IMR-90 (cell line): ENCODE measurements at regions not wholly inside any gene's neighbourhood (a gene's known extent, or its start where the extent isn't known, plus 50 kb on each side); places are given as distances from the start of the nearest gene placed in this dataset.

Experiments
- ATAC-seq: fragments of 200-7000 bp; cut with Tn5 transposase; 2 replicates; pipeline ENCODE4 v1.9.1; 2020; ENCODE audit warnings: low read depth, mild to moderate bottlenecking, moderate library complexity
- BruUV-seq: library from RNA; stranded (reverse); fragments of 400-500 nt; replicated peaks from 2 replicates; lab custom pipeline; 2021; lab: Mats Ljungman, UMichigan
- CTCF ChIA-PET: fragments of 300-600 bp; formaldehyde crosslinking; extraction: SDS; loops from one replicate; lab custom pipeline; 2021; ENCODE audit warnings: antibody characterized with exemption; lab: Yijun Ruan, JAX
- POLR2A ChIA-PET: fragments of 300-600 bp; sonication (Branson Sonifier 250); formaldehyde crosslinking; loops from one replicate; lab custom pipeline; 2022; ENCODE audit warnings: antibody characterized with exemption; ENCODE audit not compliant: unreplicated experiment; lab: Charles Lee
- DNase-seq: peaks from one replicate; pipeline ENCODE4 v3.0.0; 2013
- H2AFZ ChIP-seq: replicated peaks from 2 replicates; pipeline ENCODE3; 2013; ENCODE audit warnings: low read length, mild to moderate bottlenecking; ENCODE audit not compliant: poor library complexity
- H2AK5ac ChIP-seq: 2 replicates; pipeline ENCODE4 v1.6.1; 2013; ENCODE audit warnings: low read depth, low read length, inconsistent platforms
- H2AK9ac ChIP-seq: replicated peaks from 2 replicates; pipeline ENCODE3; 2013; ENCODE audit warnings: mild to moderate bottlenecking, low read depth, low read length, moderate library complexity; ENCODE audit not compliant: poor library complexity
- H2BK120ac ChIP-seq: 2 replicates; pipeline ENCODE4 v1.6.1; 2013; ENCODE audit warnings: low read depth, low read length, inconsistent platforms
- H2BK15ac ChIP-seq: 3 replicates; pipeline ENCODE4 v1.6.1; 2013; ENCODE audit warnings: low read depth, low read length, inconsistent platforms
- H2BK20ac ChIP-seq: 2 replicates; pipeline ENCODE4 v1.6.1; 2013; ENCODE audit warnings: low read depth, mild to moderate bottlenecking, inconsistent platforms, low read length, moderate library complexity
- H2BK5ac ChIP-seq: 2 replicates; pipeline ENCODE4 v1.6.1; 2013; ENCODE audit warnings: mild to moderate bottlenecking, low read depth, low read length, inconsistent platforms; ENCODE audit not compliant: poor library complexity, severe bottlenecking
- H3K14ac ChIP-seq: replicated peaks from 2 replicates; pipeline ENCODE4 v1.6.1; 2013; ENCODE audit warnings: low read depth, low read length, inconsistent platforms
- H3K18ac ChIP-seq: 2 replicates; pipeline ENCODE4 v1.6.1; 2013; ENCODE audit warnings: low read depth, low read length, control low read depth
- H3K23ac ChIP-seq: 2 replicates; pipeline ENCODE4 v1.6.1; 2013; ENCODE audit warnings: low read depth, low read length, inconsistent platforms
- H3K27ac ChIP-seq: 2 replicates; pipeline ENCODE4 v1.5.1; 2013; ENCODE audit warnings: mild to moderate bottlenecking, control low read depth, low read length; ENCODE audit not compliant: insufficient read depth
- H3K27me3 ChIP-seq: 2 replicates; pipeline ENCODE4 v1.6.1; 2013; ENCODE audit warnings: low read length; ENCODE audit not compliant: control insufficient read depth, insufficient read depth
- H3K36me3 ChIP-seq: 2 replicates; pipeline ENCODE4 v1.6.1; 2013; ENCODE audit warnings: low read length, mixed read lengths; ENCODE audit not compliant: control insufficient read depth, insufficient read depth
- H3K4ac ChIP-seq: 2 replicates; pipeline ENCODE4 v1.6.1; 2013; ENCODE audit warnings: low read depth, low read length, inconsistent platforms
- H3K4me1 ChIP-seq: 2 replicates; pipeline ENCODE4 v1.6.1; 2013; ENCODE audit warnings: low read length, mixed read lengths; ENCODE audit not compliant: control insufficient read depth, insufficient read depth
- H3K4me2 ChIP-seq: 2 replicates; pipeline ENCODE4 v1.6.1; 2013; ENCODE audit warnings: low read depth, mild to moderate bottlenecking, control low read depth, low read length, moderate library complexity
- H3K4me3 ChIP-seq: 2 replicates; pipeline ENCODE4 v1.5.1; 2013; ENCODE audit warnings: low read depth, mild to moderate bottlenecking, control low read depth, low read length, moderate library complexity; ENCODE audit not compliant: insufficient read depth
- H3K56ac ChIP-seq: 2 replicates; pipeline ENCODE4 v1.6.1; 2013; ENCODE audit warnings: low read length, inconsistent platforms; ENCODE audit not compliant: insufficient read depth; ENCODE audit errors: extremely low read depth
- H3K79me1 ChIP-seq, 2 experiments: 2 replicates each; pipeline ENCODE4 v1.6.1; 2013; ENCODE audit warnings: low read length in 2 of 2, inconsistent platforms in 1 of 2, low read depth in 1 of 2
- H3K9ac ChIP-seq: 2 replicates; pipeline ENCODE4 v1.6.1; 2013; ENCODE audit warnings: low read depth, low read length, control low read depth
- H3K9me1 ChIP-seq: 2 replicates; pipeline ENCODE4 v1.6.1; 2013; ENCODE audit warnings: low read length, inconsistent platforms; ENCODE audit not compliant: insufficient read depth
- H3K9me3 ChIP-seq: 2 replicates; pipeline ENCODE4 v1.6.1; 2013; ENCODE audit warnings: low read length; ENCODE audit not compliant: control insufficient read depth, insufficient read depth
- H4K20me1 ChIP-seq: 2 replicates; pipeline ENCODE4 v1.6.1; 2013; ENCODE audit warnings: low read length, inconsistent platforms; ENCODE audit not compliant: insufficient read depth
- H4K5ac ChIP-seq: 2 replicates; pipeline ENCODE4 v1.6.1; 2013; ENCODE audit warnings: mild to moderate bottlenecking, low read depth, low read length, control low read depth
- H4K8ac ChIP-seq, 2 experiments: 2 replicates each; pipeline ENCODE4 v1.6.1; 2013; ENCODE audit warnings: low read depth in 2 of 2, low read length in 2 of 2, control low read depth in 1 of 2, inconsistent platforms in 1 of 2
- H4K91ac ChIP-seq: 2 replicates; pipeline ENCODE4 v1.6.1; 2013; ENCODE audit warnings: low read depth, low read length, inconsistent platforms; ENCODE audit not compliant: insufficient read depth
- FOS ChIP-seq: fragments of 150-350 bp; IDR thresholded peaks from 2 replicates; pipeline ENCODE4 v1.6.1; 2016; ENCODE audit warnings: low read depth, low read length
- POLR2A ChIP-seq: IDR thresholded peaks from 2 replicates; pipeline ENCODE4 v1.6.1; 2012; ENCODE audit warnings: mild to moderate bottlenecking, low read depth, low read length
- RCOR1 ChIP-seq: IDR thresholded peaks from 2 replicates; pipeline ENCODE4 v1.6.1; 2012; ENCODE audit warnings: mild to moderate bottlenecking, low read length, improper control_type of control experiment; ENCODE audit not compliant: insufficient replicate concordance
- WGBS, 2 experiments: methylation state at CpG; one replicate each; pipeline versions ENCODE4 v1.1.5 to v1.1.7; 2013; ENCODE audit warnings: missing lambda C conversion rate in 2 of 2; ENCODE audit not compliant: insufficient read length in 1 of 2; ENCODE audit errors: extremely low coverage in 2 of 2; 5-methylcytosine and 5-hydroxymethylcytosine counted together
- dilution Hi-C: fragments of 300-500 bp; cut with HindIII; formaldehyde crosslinking; loops from one replicate; pipeline ENCODE4 v1.14.3; 2018; ENCODE audit warnings: low sequenced_read_pairs; ENCODE audit not compliant: unreplicated experiment
- in situ Hi-C: fragments of 300-500 bp; cut with MboI; formaldehyde crosslinking; loops from 3 replicates; pipeline ENCODE4 v1.14.3; 2019; ENCODE audit warnings: low sequenced_read_pairs, inconsistent platforms, mixed read lengths
- intact Hi-C: fragments of 100-400 bp; cut with micrococcal nuclease; formaldehyde crosslinking; loops from 2 replicates; pipeline ENCODE4 v1.10.0; 2022
- TF ChIP-seq, protein P1 (sequence below): fragments of 150-350 bp; IDR thresholded peaks from 2 replicates; pipeline ENCODE4 v1.6.1; 2017; ENCODE audit warnings: mild to moderate bottlenecking, antibody characterized with exemption, low read length, low read depth

GRCh38 chr20:4303136-4303535 is 54.0 kb upstream of the ADRA1D start:
- Histone ChIP-seq H2BK20ac (no peak overlapping the region), H3K14ac (no peak overlapping the region), H4K8ac (no peak overlapping the region), H3K9me1 (no peaks in the 10 kb centered on the region), H2BK120ac (no peak overlapping the region), H2BK15ac (no peak overlapping the region), H3K56ac (no peak overlapping the region), H3K18ac (no peak overlapping the region), H3K4me2 (no peak overlapping the region), H3K4me1 (no peaks in the 10 kb centered on the region), H2BK5ac (no peak overlapping the region), H3K4ac (no peak overlapping the region), H2AFZ (no peak overlapping the region), H3K4me3 (no peak overlapping the region), H3K23ac (no peak overlapping the region), H4K5ac (no peak overlapping the region), H3K27me3 (peaks cover 43% of the 10 kb centered on the region), H4K20me1 (no peaks in the 10 kb centered on the region), H4K91ac (no peak overlapping the region), H3K27ac (no peak overlapping the region), H3K36me3 (no peaks in the 10 kb centered on the region), H3K79me1 (no peaks in the 10 kb centered on the region), H3K9me3 (no peaks in the 10 kb centered on the region), H2AK9ac (no peak overlapping the region), H3K9ac (no peak overlapping the region), H2AK5ac (no peak overlapping the region)
- dilution Hi-C loops, result no loop called here
- ATAC-seq, result no peak
- in situ Hi-C loops, result no loop called here
- POLR2A ChIA-PET, result no interaction called here
- TF ChIP-seq RCOR1, result no peak
- TF ChIP-seq, protein P1, sequence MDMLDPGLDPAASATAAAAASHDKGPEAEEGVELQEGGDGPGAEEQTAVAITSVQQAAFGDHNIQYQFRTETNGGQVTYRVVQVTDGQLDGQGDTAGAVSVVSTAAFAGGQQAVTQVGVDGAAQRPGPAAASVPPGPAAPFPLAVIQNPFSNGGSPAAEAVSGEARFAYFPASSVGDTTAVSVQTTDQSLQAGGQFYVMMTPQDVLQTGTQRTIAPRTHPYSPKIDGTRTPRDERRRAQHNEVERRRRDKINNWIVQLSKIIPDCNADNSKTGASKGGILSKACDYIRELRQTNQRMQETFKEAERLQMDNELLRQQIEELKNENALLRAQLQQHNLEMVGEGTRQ, result no peak
- no peak for TF ChIP-seq FOS
- no peak for TF ChIP-seq POLR2A
- CTCF ChIA-PET, result no interaction called here
- intact Hi-C loops, result no loop called here
- 86% methylated on average over 3 of the region's 7 CpGs; no CpG with 5 or more reads in 1 of the 2 experiments for WGBS, 2 experiments
- DNase-seq, result no peak
- no TSS peak for BruUV-seq
